ENCODE measurements at regions not wholly inside any gene's neighbourhood (a gene's known extent, or its start where the extent isn't known, plus 50 kb on each side); places are given as distances from the start of the nearest gene placed in this dataset.
A peak's percentile ranks its signal among the peaks of the same experiment; 100 is the strongest.

DNA sequence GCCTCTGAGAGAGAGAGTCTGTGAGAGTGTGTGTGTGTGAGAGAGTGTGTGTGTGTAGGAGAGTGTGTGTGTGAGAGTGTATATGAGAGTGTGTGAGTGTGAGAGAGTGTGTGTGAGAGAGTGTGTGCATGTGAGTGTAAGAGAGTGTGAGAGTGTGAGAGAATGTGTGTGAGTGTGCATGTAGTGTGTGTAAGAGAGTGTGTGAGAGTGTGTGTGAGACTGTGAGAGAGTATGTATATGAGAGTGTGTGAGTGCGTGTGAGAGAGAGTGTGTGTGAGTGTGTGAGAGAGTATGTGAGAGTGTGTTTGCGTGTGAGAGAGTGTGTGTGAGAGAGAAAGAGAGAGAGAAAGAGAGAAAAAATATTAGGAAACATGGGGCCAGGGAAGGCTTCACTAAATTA is 588.3 kb upstream of the SGCD start:
- no peak for ATAC-seq (ENCODE audit: low read depth)
- Histone ChIP-seq H4K91ac (ENCODE audit: insufficient read depth, low read depth, low read length) (no peak overlapping the region), H3K27ac (ENCODE audit: insufficient read depth, low read length) (no peak overlapping the region), H3K4me2 (ENCODE audit: low read depth, low read length) (no peak overlapping the region), H2AFZ (replicated peaks; ENCODE audit: low read length, poor library complexity) (no peak overlapping the region), H3K14ac (replicated peaks; ENCODE audit: low read depth, low read length) (no peak overlapping the region), H3K9me1 (ENCODE audit: insufficient read depth, low read length) (no peaks in the 10 kb centered on the region), H2BK15ac (ENCODE audit: low read depth, low read length) (no peak overlapping the region), H4K20me1 (ENCODE audit: insufficient read depth, low read length) (no peaks in the 10 kb centered on the region), H3K18ac (ENCODE audit: low read depth, low read length) (no peak overlapping the region), H3K79me1 (ENCODE audit: low read depth in 1 of 2, low read length in 2 of 2) (no peaks in the 10 kb centered on the region), H3K23ac (ENCODE audit: low read depth, low read length) (no peak overlapping the region), H3K4me1 (ENCODE audit: control insufficient read depth, insufficient read depth, low read length) (no peaks in the 10 kb centered on the region), H2AK5ac (ENCODE audit: low read depth, low read length) (no peak overlapping the region), H3K9me3 (ENCODE audit: control insufficient read depth, insufficient read depth, low read length) (peaks cover 5% of the 10 kb centered on the region; the same call in 1 of the 2 replicates), H3K9ac (ENCODE audit: low read depth, low read length) (no peak overlapping the region), H3K36me3 (ENCODE audit: control insufficient read depth, insufficient read depth, low read length) (no peaks in the 10 kb centered on the region), H3K4ac (ENCODE audit: low read depth, low read length) (no peak overlapping the region), H3K27me3 (ENCODE audit: control insufficient read depth, insufficient read depth, low read length) (no peaks in the 10 kb centered on the region), H4K5ac (ENCODE audit: low read depth, low read length) (no peak overlapping the region), H4K8ac (ENCODE audit: low read depth in 2 of 2, low read length in 2 of 2) (no peak overlapping the region), H3K56ac (ENCODE audit: extremely low read depth, insufficient read depth, low read length) (no peak overlapping the region), H2AK9ac (replicated peaks; ENCODE audit: low read depth, low read length, poor library complexity) (no peak overlapping the region), H2BK120ac (ENCODE audit: low read depth, low read length) (no peak overlapping the region), H3K4me3 (ENCODE audit: insufficient read depth, low read depth, low read length) (no peak overlapping the region), H2BK5ac (ENCODE audit: low read depth, low read length, poor library complexity, severe bottlenecking) (peak overlapping the region; percentile 33), H2BK20ac (ENCODE audit: low read depth, low read length) (no peak overlapping the region)
- POLR2A ChIA-PET (ENCODE audit: unreplicated experiment) = no interaction called here
- in situ Hi-C loops (cut with MboI; ENCODE audit: low sequenced_read_pairs) = no loop called here
- dilution Hi-C loops (cut with HindIII; ENCODE audit: low sequenced_read_pairs, unreplicated experiment) = no loop called here
- CTCF ChIA-PET = no interaction called here
- BruUV-seq (replicated peaks) = no TSS peak
- whole genome bisulfite sequencing, 2 experiments (ENCODE audit: extremely low coverage in 2 of 2, insufficient read length in 1 of 2) = 100% methylated on average over 1 of the region's 2 CpGs; no CpG with 5 or more reads in 1 of the 2 experiments
- TF ChIP-seq CHD1 (IDR thresholded peaks at IDR 0.05; ENCODE audit: low read depth, low read length) = no peak
- intact Hi-C loops (cut with micrococcal nuclease) = no loop called here
- DNase-seq = no peak
